Suprapubic skin (tissue), 4 donors: ENCODE measurements at regions not wholly inside any gene's neighbourhood (a gene's known extent, or its start where the extent isn't known, plus 50 kb on each side); places are given as distances from the start of the nearest gene placed in this dataset.

Experiments
- DNase-seq, 2 donors: peaks; one replicate each; pipeline ENCODE4 v3.0.0-alpha.2; 2019; ENCODE audit warnings: low spot score in 2 of 2
- H3K27ac ChIP-seq: fragments of 200-600 bp; sonication (generic); one replicate; pipeline ENCODE4 v1.5.1; 2019
- H3K27me3 ChIP-seq: fragments of 200-600 bp; sonication (generic); one replicate; pipeline ENCODE4 v1.5.1; 2019
- H3K36me3 ChIP-seq: fragments of 200-600 bp; sonication (generic); one replicate; pipeline ENCODE4 v1.5.1; 2019
- H3K4me1 ChIP-seq: fragments of 200-600 bp; sonication (generic); one replicate; pipeline ENCODE4 v1.5.1; 2019
- H3K4me3 ChIP-seq: fragments of 200-600 bp; sonication (generic); one replicate; pipeline ENCODE4 v1.5.1; 2019; ENCODE audit warnings: mild to moderate bottlenecking
- H3K9me3 ChIP-seq: fragments of 200-600 bp; sonication (generic); one replicate; pipeline ENCODE4 v1.5.1; 2019
- CTCF ChIP-seq, 2 donors: fragments of 200-600 bp in 1 of 2; fragments of 450-650 bp in 1 of 2; sonication (generic) in 1 of 2; IDR thresholded peaks; one replicate each; pipeline ENCODE4 v1.5.1; 2016 to 2019; ENCODE audit warnings: antibody characterized with exemption in 2 of 2, mild to moderate bottlenecking in 1 of 2, moderate library complexity in 1 of 2
- EP300 ChIP-seq: sonication (generic); formaldehyde crosslinking; IDR thresholded peaks from one replicate; pipeline ENCODE4 v1.6.1; 2017; ENCODE audit warnings: antibody characterized with exemption
- POLR2A ChIP-seq, 2 donors: fragments of 450-650 bp; IDR thresholded peaks; one replicate each; pipeline ENCODE4 v1.6.1; 2017; ENCODE audit warnings: antibody characterized with exemption in 2 of 2, mild to moderate bottlenecking in 2 of 2, moderate library complexity in 2 of 2
- POLR2AphosphoS5 ChIP-seq, 3 donors: sonication (generic); formaldehyde crosslinking; IDR thresholded peaks; one replicate each; pipeline ENCODE4 v1.6.1; 2017; ENCODE audit warnings: antibody characterized with exemption in 3 of 3
- WGBS: methylation state at CpG from one replicate; pipeline ENCODE4 v1.1.5; 2018; 5-methylcytosine and 5-hydroxymethylcytosine counted together

GRCh38 chr7:130931423-130931822 lies 197.4 kb upstream of the KLF14 start:
- Histone ChIP-seq H3K27me3 (no peaks in the 10 kb centered on the region), H3K4me1 (peaks cover 35% of the 10 kb centered on the region), H3K9me3 (no peaks in the 10 kb centered on the region), H3K36me3 (peaks cover 18% of the 10 kb centered on the region), H3K27ac (peak overlapping the region; percentile 74), H3K4me3 (no peak overlapping the region)
- DNase-seq, result no peak
- 91% methylated on average over 3 of the region's 3 CpGs for WGBS
- TF ChIP-seq EP300 (no peak), POLR2AphosphoS5 (IDR thresholded peaks at IDR 0.05) (no peak), POLR2A (IDR thresholded peaks at IDR 0.05) (no peak), CTCF (IDR thresholded peaks at IDR 0.05) (no peak)

- H3K9me3 ChIP-seq, result no peaks in the 10 kb centered on the region
- H3K4me1 ChIP-seq, result peaks cover 35% of the 10 kb centered on the region
- peaks cover 18% of the 10 kb centered on the region for H3K36me3 ChIP-seq
- H3K27me3 ChIP-seq, result no peaks in the 10 kb centered on the region
- DNase-seq, result no peak
- no peak for TF ChIP-seq POLR2AphosphoS5 (IDR thresholded peaks at IDR 0.05)
- TF ChIP-seq POLR2A (IDR thresholded peaks at IDR 0.05), result no peak
- TF ChIP-seq EP300, result no peak
- no peak for TF ChIP-seq CTCF (IDR thresholded peaks at IDR 0.05)
- 94% methylated on average over 5 of the region's 5 CpGs for WGBS
- no peak overlapping the region for H3K4me3 ChIP-seq
- H3K27ac ChIP-seq, result no peak overlapping the region
Observed at GRCh38 chr7:130932088-130932487, 198.1 kb upstream of the KLF14 start.

GRCh38 chr7:130932667-130933432 lies 198.8 kb upstream of the KLF14 start:
- H3K4me3 ChIP-seq, result no peak overlapping the region
- no peak for DNase-seq
- 88% methylated on average over 11 of the region's 11 CpGs for WGBS
- H3K27ac ChIP-seq, result no peak overlapping the region
- H3K36me3 ChIP-seq, result peaks cover 17% of the 10 kb centered on the region
- peaks cover 30% of the 10 kb centered on the region for H3K4me1 ChIP-seq
- H3K27me3 ChIP-seq, result no peaks in the 10 kb centered on the region
- H3K9me3 ChIP-seq, result no peaks in the 10 kb centered on the region
- TF ChIP-seq POLR2A (IDR thresholded peaks at IDR 0.05), result no peak
- TF ChIP-seq POLR2AphosphoS5 (IDR thresholded peaks at IDR 0.05), result no peak
- no peak for TF ChIP-seq EP300
- no peak for TF ChIP-seq CTCF (IDR thresholded peaks at IDR 0.05)

GRCh38 chr7:130933919-130934318 lies 199.9 kb upstream of the KLF14 start:
- no peak for TF ChIP-seq CTCF (IDR thresholded peaks at IDR 0.05)
- no peak for TF ChIP-seq POLR2AphosphoS5 (IDR thresholded peaks at IDR 0.05)
- no peak for TF ChIP-seq POLR2A (IDR thresholded peaks at IDR 0.05)
- TF ChIP-seq EP300, result no peak
- 90% methylated on average over 4 of the region's 4 CpGs for WGBS
- Histone ChIP-seq H3K27ac (no peak overlapping the region), H3K36me3 (peaks cover 16% of the 10 kb centered on the region), H3K4me3 (no peak overlapping the region), H3K9me3 (no peaks in the 10 kb centered on the region), H3K27me3 (no peaks in the 10 kb centered on the region), H3K4me1 (peaks cover 28% of the 10 kb centered on the region)
- no peak for DNase-seq

- peaks cover 16% of the 10 kb centered on the region for H3K36me3 ChIP-seq
- peaks cover 31% of the 10 kb centered on the region for H3K4me1 ChIP-seq
- no peak for DNase-seq
- WGBS, result 91% methylated on average over 10 of the region's 11 CpGs
- no peak overlapping the region for H3K27ac ChIP-seq
- no peak overlapping the region for H3K4me3 ChIP-seq
- no peaks in the 10 kb centered on the region for H3K27me3 ChIP-seq
- H3K9me3 ChIP-seq, result no peaks in the 10 kb centered on the region
- TF ChIP-seq POLR2AphosphoS5 (IDR thresholded peaks at IDR 0.05), result no peak
- TF ChIP-seq POLR2A (IDR thresholded peaks at IDR 0.05), result no peak
- TF ChIP-seq CTCF (IDR thresholded peaks at IDR 0.05), result no peak
- TF ChIP-seq EP300, result no peak
Observed at GRCh38 chr7:130935564-130936157, 201.7 kb upstream of the KLF14 start.
